Right cardiac atrium (tissue), 5 donors: ENCODE measurements at regions not wholly inside any gene's neighbourhood (a gene's known extent, or its start where the extent isn't known, plus 50 kb on each side); places are given as distances from the start of the nearest gene placed in this dataset.

ENCODE experiments used
- ATAC-seq, 2 donors: fragments of 200-7000 bp; cut with Tn5 transposase; one replicate each; pipeline versions ENCODE4 v1.8.0 to v1.9.1; 2020; ENCODE audit warnings: moderate library complexity in 2 of 2, mild to moderate bottlenecking in 1 of 2
- DNase-seq, 3 donors: peaks; one replicate each; pipeline ENCODE4 v3.0.0-alpha.2; 2020
- H3K27ac ChIP-seq: one replicate; pipeline ENCODE4 v1.5.1; 2013; ENCODE audit warnings: mild to moderate bottlenecking, low read length, control low read depth, moderate library complexity
- H3K27me3 ChIP-seq: one replicate; pipeline ENCODE4 v1.6.1; 2013; ENCODE audit not compliant: control insufficient read depth, insufficient read depth
- H3K4me1 ChIP-seq: one replicate; pipeline ENCODE4 v1.6.1; 2013; ENCODE audit warnings: low read length; ENCODE audit not compliant: control insufficient read depth, insufficient read depth
- H3K4me3 ChIP-seq: one replicate; pipeline ENCODE4 v1.5.1; 2013; ENCODE audit warnings: low read length, control low read depth
- H3K9me3 ChIP-seq: one replicate; pipeline ENCODE4 v1.6.1; 2013; ENCODE audit warnings: low read length; ENCODE audit not compliant: control insufficient read depth
- WGBS: extraction: QIAGEN DNeasy Blood & Tissue Kit; methylation state at CpG from one replicate; pipeline ENCODE4 v1.1.7; 2013; 5-methylcytosine and 5-hydroxymethylcytosine counted together
- intact Hi-C, 4 donors: fragments of 100-400 bp; cut with DNase I; formaldehyde crosslinking; loops; one replicate each; pipeline versions ENCODE4 v1.11.0 to v1.14.0; 2022 to 2023
- donor health status: healthy with polysubstance abuse.
- donor health status: DM: no; HTN: yes; CAD: no.
- donor health status: DM: no; HTN: no; CAD: no.
- donor health status: DM: no; HTN: yes; CAD: no; lungs with severe emphysema.
- donor health status: DM: yes; HTN: yes; CAD: no.

GRCh38 chr15:70545526-70545925 is 217.8 kb downstream of the UACA start:
- DNase-seq (no peak), ATAC-seq (no peak)
- 93% methylated on average over 2 of the region's 2 CpGs for WGBS
- intact Hi-C loops: no loop called here
- no peaks in the 10 kb centered on the region for H3K9me3 ChIP-seq
- no peaks in the 10 kb centered on the region for H3K27me3 ChIP-seq
- no peaks in the 10 kb centered on the region for H3K4me1 ChIP-seq
- H3K4me3 ChIP-seq: no peak overlapping the region
- no peak overlapping the region for H3K27ac ChIP-seq

DNA sequence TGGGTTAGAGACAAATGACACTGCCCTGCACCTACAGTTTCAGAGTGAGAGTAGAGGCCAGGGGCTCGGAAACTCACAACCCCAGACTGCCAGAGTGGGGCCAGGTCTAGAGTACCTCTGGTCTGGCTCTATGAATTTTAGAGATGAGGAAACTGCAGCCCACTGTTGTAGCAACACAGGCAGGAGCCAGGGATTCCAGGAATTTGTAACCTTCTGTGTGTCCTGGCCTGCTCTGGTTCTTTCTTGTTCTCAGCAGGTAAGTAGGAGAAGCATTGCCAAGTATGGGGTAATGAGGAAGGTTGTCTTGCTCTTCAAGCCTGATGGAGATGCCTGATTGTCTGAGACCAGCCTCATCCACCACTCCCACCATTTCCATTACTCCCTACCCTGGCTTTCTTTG is 221.8 kb downstream of the UACA start:
- no peak overlapping the region for H3K27ac ChIP-seq
- intact Hi-C loops: no loop called here
- no peaks in the 10 kb centered on the region for H3K27me3 ChIP-seq
- no peak overlapping the region for H3K4me3 ChIP-seq
- DNase-seq (no peak), ATAC-seq (no peak)
- H3K9me3 ChIP-seq: no peaks in the 10 kb centered on the region
- 86% methylated on average over 1 of the region's 1 CpG for WGBS
- no peaks in the 10 kb centered on the region for H3K4me1 ChIP-seq

DNA sequence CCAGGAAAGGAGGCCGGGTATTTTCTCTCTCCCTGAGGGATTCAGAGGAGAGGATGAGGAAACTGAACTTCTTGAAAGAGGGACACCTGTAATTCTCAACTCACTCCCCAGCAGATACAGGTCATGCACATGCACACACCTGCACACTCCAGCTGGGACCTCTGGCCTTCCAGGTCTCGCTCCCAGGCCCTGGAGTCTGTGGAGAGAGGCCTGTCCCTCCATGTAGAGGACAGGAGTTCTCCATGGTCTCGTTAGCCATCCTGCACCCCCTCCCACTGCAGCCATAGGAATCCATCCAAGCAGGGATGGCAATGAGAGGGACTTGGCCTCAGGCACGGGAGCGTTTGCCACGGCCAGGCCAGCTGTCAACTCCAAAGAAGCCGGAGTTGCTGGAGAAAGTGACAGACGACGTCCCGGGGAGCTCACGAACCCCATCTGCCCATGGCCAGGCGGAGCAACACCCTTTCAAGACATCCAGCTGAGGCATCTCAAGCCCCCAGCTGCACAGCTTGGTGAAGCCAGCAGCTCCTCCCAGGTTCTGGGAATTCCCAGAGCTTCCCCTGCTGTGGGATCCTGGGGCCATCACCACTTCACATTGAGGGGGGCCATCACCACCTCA is 223.3 kb downstream of the UACA start:
- H3K4me3 ChIP-seq: no peak overlapping the region
- DNase-seq (peak in 1 of 3 donors; percentile 40), ATAC-seq (peak in 1 of 2 donors; percentile 22)
- no peak overlapping the region for H3K27ac ChIP-seq
- no peaks in the 10 kb centered on the region for H3K4me1 ChIP-seq
- intact Hi-C loops: loop anchor here in 1 of 4 donors (10.0 kb wide), 1 partner anchor 55 kb away; no protein-coding TSS in a partner anchor
- WGBS: 58% methylated on average over 12 of the region's 12 CpGs
- H3K27me3 ChIP-seq: no peaks in the 10 kb centered on the region
- no peaks in the 10 kb centered on the region for H3K9me3 ChIP-seq

GRCh38 chr15:70539409-70539808 is 223.9 kb downstream of the UACA start:
- no peak overlapping the region for H3K27ac ChIP-seq
- ATAC-seq (no peak), DNase-seq (no peak)
- no peaks in the 10 kb centered on the region for H3K9me3 ChIP-seq
- no peaks in the 10 kb centered on the region for H3K27me3 ChIP-seq
- 91% methylated on average over 5 of the region's 5 CpGs for WGBS
- H3K4me3 ChIP-seq: no peak overlapping the region
- intact Hi-C loops: loop anchor here in 1 of 4 donors (10.0 kb wide), 1 partner anchor 55 kb away; no protein-coding TSS in a partner anchor
- H3K4me1 ChIP-seq: no peaks in the 10 kb centered on the region

GRCh38 chr15:70538278-70538677 is 225.1 kb downstream of the UACA start:
- ATAC-seq: no peak
- DNase-seq: no peak
- H3K27ac ChIP-seq: no peak overlapping the region
- no peaks in the 10 kb centered on the region for H3K4me1 ChIP-seq
- no peak overlapping the region for H3K4me3 ChIP-seq
- H3K9me3 ChIP-seq: no peaks in the 10 kb centered on the region
- H3K27me3 ChIP-seq: no peaks in the 10 kb centered on the region
- intact Hi-C loops: loop anchor here in 1 of 4 donors (10.0 kb wide), 1 partner anchor 57 kb away; no protein-coding TSS in a partner anchor

DNA sequence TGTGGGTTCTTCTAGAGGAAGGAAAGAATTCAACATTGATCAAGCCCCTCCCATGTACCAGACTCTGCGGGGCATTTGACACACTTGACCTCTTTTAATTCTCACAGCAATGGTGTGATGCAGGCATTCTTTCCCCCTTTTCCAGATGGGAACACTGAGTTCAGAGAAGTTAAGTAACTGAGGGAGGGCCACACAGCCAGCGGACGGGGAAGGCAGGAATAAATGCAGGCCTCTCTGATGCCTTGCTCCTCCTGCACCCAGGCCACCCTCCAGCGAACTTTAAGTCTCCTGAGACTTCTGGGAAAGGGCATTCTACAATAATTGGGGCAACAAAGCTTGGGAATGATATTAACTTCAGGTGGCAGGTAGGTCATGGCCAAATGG is 227.4 kb downstream of the UACA start:
- Histone ChIP-seq H3K27me3 (no peaks in the 10 kb centered on the region), H3K4me1 (no peaks in the 10 kb centered on the region), H3K9me3 (no peaks in the 10 kb centered on the region), H3K27ac (no peak overlapping the region), H3K4me3 (no peak overlapping the region)
- ATAC-seq (no peak), DNase-seq (no peak)
- intact Hi-C loops: loop anchor here in 1 of 4 donors (10.0 kb wide), 1 partner anchor 59 kb away; no protein-coding TSS in a partner anchor
- 84% methylated on average over 4 of the region's 4 CpGs for WGBS

DNA sequence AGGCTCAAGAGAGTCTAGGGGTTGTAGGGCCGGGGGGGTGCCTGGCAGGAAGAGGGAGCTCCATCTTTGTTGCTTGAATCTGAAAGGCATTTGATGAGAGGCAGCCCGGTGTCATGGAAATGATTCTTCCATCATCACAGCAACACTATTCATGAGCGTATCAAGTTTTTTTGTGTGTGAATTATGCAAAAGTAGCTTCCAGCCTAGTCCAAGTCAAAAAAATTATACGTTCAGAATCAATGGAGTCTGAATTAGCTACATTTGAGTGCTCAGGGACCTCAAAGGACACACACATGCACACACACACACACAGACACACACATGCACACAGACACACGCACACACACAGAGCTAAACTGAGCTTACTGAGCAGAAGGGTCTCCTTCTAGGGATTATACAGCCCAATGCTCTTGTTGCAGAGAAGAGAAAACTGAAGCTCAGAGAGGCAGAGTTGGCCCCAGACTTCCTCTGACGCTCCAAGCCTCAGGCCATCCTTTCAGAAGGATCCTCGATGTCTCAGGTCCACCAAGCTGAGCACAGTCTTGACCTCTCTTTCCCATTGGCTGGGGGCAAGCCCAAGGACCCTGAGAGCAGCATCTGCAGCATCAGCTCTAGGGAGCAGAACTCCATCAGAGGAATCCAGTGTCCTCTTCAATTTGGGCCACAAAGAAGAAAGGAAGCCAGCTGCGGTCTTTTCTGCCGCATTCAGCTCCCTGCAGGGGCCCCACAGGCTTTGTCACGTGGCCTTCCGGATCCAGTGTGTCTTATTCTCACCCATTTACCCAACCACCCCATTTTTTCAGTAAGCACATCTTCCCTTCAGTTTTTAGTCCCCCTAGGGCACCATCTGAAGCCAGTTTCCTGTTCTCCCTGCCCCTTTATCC is 228.0 kb downstream of the UACA start:
- Histone ChIP-seq H3K9me3 (no peaks in the 10 kb centered on the region), H3K4me1 (no peaks in the 10 kb centered on the region), H3K27me3 (no peaks in the 10 kb centered on the region), H3K4me3 (no peak overlapping the region), H3K27ac (no peak overlapping the region)
- WGBS: 67% methylated on average over 11 of the region's 11 CpGs
- ATAC-seq (no peak), DNase-seq (no peak)
- intact Hi-C loops: loop anchor here in 1 of 4 donors (10.0 kb wide), 1 partner anchor 59 kb away; no protein-coding TSS in a partner anchor

DNA sequence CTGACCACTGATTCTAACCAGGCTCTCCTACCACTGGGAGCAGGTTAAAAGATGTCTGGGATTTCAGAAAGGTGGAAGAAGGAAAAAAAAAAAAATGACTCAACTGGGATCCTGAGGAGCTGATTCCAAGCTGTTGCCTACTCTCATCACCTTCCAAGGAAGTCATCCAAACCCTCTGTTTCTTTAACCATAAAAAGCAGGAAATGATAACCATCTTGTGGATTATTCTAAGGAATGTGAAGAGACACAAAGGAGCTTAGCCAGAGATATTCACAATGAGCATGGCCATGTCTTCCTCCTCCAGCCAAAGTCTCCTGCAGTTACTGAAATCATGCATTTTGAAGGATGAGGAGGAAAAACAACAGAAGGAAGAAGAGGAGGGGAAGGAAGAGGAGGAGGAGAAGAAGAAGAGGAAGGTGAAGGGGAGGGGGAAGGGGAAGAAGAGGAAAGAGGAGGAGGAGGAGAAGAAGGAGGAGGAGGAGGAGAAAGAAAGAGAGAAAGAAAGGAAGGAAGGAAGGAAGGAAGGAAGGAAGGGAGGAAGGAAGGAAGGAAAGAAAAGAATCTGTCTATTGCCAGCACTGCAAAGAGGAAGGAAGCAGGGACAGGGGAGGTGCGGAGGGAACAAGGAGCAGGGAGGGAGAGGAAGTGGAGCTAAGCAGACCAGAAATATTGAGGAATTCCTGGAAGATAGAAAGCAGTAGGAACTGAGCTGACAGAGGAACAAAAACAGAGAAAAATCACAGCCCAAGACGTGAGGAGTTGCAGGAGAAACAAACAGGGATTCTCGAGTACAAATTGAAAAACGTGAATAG is 229.2 kb downstream of the UACA start:
- no peak overlapping the region for H3K4me3 ChIP-seq
- H3K27ac ChIP-seq: no peak overlapping the region
- ATAC-seq (no peak), DNase-seq (no peak)
- 45% methylated on average over 4 of the region's 4 CpGs for WGBS
- H3K4me1 ChIP-seq: no peaks in the 10 kb centered on the region
- intact Hi-C loops: loop anchor here in 1 of 4 donors (10.0 kb wide), 1 partner anchor 61 kb away; no protein-coding TSS in a partner anchor
- no peaks in the 10 kb centered on the region for H3K9me3 ChIP-seq
- H3K27me3 ChIP-seq: no peaks in the 10 kb centered on the region

GRCh38 chr15:70532531-70533186 is 230.7 kb downstream of the UACA start:
- no peaks in the 10 kb centered on the region for H3K9me3 ChIP-seq
- no peak overlapping the region for H3K27ac ChIP-seq
- ATAC-seq: no peak
- no peak for DNase-seq
- no peaks in the 10 kb centered on the region for H3K4me1 ChIP-seq
- 96% methylated on average over 5 of the region's 5 CpGs for WGBS
- intact Hi-C loops: loop anchor here in 1 of 4 donors (10.0 kb wide), 1 partner anchor 62 kb away; no protein-coding TSS in a partner anchor
- no peak overlapping the region for H3K4me3 ChIP-seq
- H3K27me3 ChIP-seq: no peaks in the 10 kb centered on the region

DNA sequence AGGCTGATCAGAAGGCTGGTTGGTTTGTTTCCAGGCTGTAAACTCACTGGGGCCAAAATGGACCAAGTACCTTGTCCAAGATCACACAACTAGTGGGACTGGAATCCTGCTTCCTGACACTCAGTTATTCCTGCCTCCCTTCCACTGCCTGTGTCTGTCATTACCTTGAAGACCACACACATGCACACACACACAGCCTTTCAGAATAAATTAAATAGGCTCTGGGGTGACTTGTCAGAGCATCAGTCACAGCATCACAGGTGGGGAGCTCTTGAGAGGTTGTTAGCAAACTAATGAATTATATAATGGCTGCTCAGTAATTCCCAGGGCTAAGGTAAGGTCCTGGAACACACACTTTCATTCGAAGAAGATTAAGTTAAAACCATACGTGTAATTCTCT is 231.8 kb downstream of the UACA start:
- no peak for DNase-seq
- H3K4me1 ChIP-seq: no peaks in the 10 kb centered on the region
- no peak overlapping the region for H3K27ac ChIP-seq
- H3K9me3 ChIP-seq: no peaks in the 10 kb centered on the region
- intact Hi-C loops: loop anchor here in 1 of 4 donors (10.0 kb wide), 1 partner anchor 63 kb away; no protein-coding TSS in a partner anchor
- H3K27me3 ChIP-seq: no peaks in the 10 kb centered on the region
- 86% methylated on average over 2 of the region's 2 CpGs for WGBS
- H3K4me3 ChIP-seq: no peak overlapping the region
- no peak for ATAC-seq
